HG03521 (cell line): ENCODE measurements at regions not wholly inside any gene's neighbourhood (a gene's known extent, or its start where the extent isn't known, plus 50 kb on each side); places are given as distances from the start of the nearest gene placed in this dataset.

ENCODE experiments used
- ATAC-seq: cut with Tn5 transposase; IDR thresholded peaks from one replicate; pipeline ENCODE4 v1.9.1; 2021; ENCODE audit warnings: mild to moderate bottlenecking, moderate library complexity; ENCODE audit not compliant: unreplicated experiment

DNA sequence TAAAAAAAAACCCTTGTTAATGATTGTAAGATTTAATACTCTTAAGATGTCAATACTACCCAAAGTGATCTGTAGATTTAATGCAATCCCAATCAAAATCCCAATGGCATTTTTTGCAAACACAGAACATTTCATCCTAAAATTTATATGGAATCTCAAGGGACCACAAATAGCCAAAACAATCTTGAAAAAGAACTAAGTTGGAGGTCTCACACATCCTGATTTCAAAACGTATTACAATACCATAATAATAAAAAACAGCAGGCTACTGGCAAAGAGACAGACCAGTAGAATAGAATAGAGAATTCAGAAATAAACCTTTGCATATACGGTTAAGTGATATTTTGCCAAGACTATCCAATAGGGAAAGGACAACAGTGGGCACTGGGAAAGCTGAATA lies 331.9 kb upstream of the JARID2 start:
- no peak for ATAC-seq

DNA sequence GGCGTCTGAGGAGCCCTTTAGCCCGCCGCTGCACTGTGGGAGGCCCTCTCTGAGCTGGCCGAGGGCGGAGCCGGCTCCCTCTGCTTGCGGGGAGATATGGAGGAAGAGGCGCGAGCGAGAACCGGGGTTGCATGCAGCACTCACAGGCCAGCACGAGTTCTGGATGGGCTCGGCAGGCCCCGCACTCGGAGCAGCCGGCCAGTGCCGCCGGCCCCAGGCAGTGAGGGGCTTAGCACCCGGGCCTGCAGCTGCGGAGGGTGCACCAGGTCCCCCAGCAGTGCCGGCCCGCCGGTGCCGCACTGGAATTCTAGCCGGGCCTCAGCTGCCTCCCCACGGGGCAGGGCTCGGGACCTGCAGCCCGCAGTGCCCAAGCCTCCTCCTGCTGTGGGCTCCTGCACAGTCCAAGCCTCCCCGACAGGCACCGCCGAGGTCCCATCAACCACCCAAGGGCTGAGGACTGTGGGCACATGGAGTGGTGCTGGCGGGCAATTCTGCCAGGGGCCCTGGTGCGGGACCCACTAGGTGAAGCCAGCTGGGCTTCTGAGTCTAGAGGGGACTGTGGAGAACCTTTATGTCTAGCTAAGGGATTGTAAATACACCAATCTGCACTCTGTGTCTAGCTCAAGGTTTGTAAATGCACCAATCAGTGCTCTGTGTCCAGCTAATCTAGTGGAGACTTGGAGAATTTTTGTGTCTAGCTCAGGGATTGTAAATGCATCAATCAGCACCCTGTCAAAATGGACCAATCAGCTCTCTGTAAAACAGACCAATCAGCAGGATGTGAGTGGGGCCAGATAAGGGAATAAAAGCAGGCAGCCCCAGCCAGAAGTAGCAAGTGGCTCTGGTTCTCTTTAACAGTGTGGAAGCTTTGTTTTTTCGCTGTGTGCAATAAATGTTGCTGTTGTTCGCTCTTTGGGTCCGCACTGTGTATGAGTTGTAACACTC lies 329.7 kb upstream of the JARID2 start:
- ATAC-seq = no peak

DNA sequence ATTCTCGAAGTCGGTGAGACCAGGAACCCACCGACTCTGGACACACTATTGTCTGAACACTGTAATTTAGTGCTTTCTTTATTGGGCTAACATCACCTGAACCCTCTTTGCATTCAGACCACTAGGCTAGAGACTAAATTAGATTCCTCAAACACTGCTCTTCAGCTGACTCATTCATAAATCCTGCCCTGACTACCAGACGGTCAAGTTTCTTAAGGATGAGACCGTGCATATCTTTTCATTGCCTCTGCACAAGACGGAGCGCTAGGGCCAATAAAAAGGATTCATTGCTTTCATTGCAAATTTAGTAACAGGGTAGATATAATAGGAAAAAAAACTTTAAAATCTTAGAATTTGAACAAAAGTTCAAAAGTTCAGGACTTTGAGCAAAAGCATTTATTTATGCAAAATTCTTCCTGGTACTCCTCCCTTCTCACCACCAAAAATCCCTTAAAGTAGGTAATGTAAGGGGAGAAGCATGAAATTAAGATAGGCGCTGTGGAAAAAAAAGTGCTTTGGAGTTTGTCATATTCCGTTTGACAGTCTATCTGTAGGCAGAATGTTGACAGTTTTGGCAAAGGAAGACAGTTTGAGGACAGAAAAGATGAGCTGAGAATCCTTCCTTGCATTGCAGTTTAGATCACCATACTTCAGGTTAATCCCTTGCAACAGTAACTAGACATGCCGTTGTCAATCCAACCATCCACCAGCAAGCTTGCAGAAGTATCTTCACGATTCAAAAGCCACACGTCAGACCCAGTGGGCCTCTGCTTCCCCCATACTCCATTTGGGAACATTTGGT lies 328.6 kb upstream of the JARID2 start:
- ATAC-seq = no peak

DNA sequence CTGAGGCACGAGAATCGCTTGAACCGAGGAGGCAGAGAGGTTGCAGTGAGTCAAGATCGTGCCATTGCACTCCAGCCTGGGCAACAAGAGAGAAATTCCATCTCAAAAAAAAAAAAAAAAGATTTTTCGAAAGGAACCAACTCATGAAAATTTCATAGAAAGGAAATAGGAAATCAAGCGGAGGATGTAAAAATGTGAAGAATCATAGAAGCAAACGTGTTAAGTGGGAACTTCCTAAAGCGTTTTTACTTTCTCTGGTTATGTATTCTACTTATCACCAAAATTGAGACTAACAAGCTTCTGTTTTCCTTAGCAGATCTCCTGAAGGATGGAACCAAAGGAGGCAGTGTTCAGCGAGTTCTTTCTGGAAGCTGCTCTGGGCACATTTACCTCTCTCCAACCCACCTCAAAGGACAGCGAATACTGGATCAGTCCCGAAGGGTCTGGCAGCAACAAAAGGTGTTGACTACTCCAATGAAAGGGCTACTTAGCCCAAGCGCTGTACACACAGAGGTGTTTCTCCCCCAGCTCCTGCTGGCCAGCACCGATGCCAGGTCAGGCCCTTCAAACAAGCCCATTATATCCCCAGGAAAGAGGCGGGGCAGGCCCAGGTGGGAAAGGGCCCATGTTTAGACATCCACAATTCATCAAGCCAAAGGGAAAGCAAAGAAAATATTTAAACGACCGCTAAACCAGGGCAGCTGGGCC lies 327.5 kb upstream of the JARID2 start:
- no peak for ATAC-seq

DNA sequence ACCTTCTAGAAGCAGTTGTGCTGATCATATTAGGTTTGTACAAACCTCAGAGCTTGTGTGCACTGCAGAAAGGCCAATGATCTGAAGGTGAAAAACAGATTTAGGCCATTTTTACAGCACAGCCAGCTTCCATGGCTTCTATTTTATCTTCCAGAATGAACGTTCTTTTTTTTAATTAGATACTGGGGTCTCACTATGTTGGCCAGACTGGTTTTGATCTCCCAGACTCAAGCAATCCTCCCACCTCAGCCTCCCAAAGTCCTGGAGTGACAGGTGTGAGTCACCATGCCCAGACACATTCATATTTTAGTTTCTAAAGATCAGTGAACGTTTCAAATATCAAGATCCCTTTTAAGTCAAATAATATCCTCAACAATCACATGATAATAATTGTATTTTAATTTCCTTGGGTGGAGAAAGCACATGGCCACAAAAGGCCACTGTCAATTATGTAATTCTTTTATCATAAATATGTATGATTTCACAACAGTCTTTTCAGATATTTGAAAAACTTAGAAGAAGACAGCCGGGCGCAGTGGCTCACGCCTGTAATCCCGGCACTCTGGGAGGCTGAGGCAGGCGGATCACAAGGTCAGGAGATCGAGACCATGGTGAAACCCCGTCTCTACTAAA lies 326.7 kb upstream of the JARID2 start:
- ATAC-seq = no peak

DNA sequence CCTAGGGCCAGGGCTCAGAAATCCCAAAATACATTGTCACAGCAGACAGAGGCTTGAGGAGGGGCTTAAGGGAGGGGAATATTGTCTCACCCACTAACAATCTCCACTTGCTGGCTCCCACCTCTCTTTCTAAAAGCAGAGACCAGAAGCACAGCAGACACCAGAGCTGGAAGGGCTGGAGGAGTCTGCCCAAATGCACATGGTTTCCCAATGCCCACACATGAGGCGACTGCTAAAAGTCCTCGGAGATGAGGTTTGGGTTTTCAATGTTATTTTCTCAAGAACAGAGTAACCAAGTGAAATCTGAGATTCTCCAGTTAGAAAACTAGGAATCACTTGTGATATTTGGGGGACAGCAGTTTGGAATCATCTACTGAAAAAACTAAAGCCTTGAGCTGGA lies 325.6 kb upstream of the JARID2 start:
- no peak for ATAC-seq

DNA sequence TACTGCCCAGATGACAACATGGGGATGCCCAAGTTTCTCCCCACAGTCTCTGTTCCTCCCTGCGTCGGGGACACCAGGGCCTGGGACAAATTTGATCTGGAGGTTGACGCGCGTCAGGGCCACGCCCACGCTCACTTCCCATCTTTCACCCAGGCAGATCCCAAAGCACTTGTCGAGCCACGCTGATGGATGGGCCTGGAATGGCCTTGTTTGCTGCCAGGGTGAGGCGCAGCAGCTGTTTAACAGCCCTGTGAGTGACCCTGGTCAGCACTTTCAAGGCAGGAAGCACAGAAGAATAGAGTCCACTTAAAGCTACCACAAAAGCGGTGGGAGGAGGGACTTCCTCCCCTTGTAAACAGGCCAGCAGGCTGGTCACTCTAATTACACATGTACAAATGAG lies 324.7 kb upstream of the JARID2 start:
- ATAC-seq = no peak

DNA sequence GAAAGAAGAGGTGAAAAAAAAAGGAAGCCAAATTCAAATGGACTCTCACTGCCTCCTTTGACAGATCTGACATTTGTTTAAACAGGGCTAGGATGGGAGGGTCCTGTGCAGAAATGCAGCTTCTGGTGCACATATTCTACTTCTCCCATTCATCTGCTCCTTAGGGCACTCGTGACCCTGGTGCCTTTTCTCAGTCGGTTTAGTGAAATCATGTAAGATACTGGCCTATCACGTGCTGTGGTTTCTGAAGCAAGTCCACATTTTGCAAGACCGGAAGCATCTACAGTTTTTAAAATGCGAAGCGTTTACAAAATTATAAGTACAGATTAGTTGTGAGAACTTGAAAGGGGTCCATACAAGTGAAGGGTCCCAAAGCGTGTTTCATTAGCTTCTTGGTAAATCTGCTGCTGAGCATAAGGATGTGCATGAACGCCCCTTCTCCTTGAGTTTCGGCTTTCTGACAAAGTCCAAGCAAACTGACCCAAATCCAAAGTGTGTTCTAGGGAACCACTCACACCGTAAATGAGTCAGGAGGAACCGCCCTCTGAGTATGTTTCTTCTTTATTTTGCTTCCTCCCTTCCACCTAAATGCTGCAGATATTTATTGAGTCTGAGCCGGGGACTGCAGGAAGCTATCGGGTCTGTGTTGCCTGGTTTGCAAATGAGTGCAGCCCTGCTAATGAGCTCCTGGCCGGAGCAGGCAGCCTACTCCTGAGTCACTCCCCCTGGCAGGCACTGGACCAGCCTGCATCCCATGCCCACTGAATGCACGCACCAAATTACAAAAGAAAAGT lies 323.8 kb upstream of the JARID2 start:
- no peak for ATAC-seq

DNA sequence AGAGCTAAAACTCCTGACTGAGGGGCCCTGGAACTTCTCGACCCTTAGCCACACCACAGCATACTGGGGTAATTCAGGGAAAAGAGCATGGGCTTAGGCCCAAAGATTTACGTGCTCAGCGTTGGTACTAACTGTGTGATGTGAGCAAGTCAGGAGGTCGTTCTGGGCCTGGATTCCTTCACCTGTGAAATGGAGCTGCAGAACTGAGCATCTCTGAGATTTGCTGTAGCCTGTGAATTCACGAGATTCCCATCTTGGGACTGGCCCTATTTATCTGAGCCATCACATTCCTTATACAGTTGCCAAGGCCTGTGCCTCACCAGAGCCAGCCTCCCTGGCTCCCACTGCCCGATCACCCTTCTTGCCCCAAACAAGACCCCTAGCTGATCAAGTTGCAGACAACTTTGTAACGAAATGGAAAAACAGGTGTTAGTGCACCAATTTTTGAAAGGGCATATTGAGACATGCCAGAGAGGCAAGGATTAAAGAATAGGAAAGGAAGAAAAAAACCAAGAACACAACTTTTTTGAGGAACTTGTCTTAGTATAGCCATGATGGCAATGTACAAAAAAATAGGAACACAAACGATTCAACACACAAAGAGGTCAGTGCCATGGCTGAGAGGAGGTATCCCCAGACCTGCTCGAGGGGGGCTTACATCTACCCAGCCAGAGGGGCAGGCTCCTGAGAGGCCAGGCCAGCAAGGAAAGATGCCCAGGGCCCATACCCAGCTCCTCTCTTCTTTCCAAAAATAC lies 323.0 kb upstream of the JARID2 start:
- ATAC-seq = no peak

DNA sequence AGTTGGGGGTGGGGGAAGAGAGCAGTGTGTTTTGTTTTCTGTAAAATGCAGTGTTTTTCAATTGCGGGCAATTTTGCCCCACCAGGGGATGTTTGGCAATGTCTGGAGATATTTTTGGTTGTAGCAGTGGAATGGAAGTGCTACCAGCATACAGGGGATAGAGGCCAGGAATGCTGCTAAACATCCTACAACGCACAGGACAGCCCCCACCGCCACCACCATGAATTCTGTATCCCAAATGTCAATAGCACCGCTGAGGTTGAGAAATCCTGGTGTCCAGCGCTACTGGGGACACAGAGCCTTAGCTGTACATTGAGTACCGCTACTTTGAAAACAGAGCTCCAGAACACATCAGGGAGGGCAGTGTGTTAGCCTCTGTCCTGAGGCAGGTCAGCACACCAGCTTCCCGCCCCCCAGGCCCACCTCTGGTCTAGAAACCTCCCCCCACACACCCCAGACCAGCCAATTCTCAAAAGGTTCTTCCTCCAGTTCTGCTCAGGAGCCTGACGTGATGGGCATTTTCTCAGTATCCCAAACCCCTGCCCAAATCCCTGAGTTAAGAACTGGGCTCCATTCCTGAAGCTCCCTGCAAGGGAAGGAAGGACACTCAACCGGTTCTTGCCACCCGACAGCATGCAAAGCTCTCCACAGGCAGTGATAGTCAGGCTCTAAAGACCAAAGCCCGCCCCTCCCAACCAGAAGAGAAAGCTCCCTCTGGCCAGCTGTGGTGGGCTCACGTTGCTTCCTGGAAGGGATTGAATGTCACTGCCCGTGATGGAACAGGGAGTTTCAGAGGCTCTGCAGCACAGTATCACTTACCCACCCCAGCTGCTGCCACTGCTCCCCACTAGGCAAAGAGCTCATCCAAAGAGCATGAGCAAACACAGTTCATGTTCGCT lies 321.5 kb upstream of the JARID2 start:
- ATAC-seq = no peak

DNA sequence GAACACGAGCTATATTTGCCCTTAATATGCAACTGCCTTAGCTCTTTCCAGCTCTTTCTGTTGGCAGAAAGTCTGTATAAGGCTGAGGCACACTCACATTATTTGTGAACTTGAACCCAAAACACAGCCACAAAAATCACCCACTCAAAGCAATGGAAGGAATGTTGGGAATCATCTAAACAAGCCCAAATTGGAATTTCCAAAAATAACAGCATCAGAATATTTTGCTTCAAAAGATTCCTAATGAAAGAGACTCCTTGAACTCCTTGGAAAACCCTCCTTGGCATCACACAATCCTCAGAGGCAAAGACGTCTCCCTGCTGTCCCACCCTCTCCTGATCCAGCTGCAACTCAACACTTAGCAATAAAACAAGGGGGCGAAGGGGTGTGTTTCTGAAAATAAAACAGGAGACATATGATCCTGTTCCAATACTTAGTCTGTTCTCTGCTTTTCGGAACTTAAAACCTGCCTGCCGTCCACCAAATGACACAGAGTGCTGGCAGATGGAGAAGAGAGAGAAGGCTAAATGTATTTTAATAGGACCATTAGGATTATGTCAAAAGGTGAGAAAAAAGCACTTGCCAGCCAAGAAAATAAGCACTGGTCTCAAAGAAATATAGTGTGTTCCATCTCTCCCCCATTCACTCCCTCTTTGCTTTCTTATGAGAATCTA lies 320.7 kb upstream of the JARID2 start:
- no peak for ATAC-seq

DNA sequence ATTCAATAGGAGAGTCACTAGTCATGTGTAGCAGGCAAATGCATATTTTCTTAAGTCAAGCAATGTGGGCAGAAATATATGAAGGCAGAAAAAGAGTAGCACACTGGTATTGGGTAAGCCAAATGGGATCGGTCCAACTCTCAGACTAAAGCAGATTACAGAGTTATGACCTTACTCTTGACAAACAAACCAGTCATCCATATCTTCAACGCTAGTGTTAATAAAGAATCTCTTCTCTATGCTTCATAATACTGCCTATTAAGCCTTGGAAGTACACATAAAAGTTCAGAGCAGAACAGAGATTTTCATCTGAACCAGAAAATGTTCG lies 320.2 kb upstream of the JARID2 start:
- ATAC-seq = no peak

DNA sequence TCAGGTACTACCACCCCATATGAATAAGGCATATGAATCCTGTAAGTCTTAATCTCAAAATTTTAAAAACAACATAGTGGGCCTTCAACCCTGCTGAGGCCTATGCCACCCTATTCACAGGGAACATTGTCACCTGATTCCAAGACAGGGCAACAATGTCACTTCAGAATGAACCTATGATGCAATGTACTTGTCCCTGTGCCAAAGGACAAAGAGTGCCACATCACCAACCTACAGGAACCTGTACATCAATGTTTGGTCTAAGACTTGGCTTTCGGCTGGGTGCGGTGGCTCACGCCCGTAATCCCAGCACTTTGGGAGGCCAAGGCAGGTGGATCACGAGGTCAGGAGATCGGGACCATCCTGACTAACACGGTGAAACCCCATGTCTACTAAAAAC lies 318.5 kb upstream of the JARID2 start:
- no peak for ATAC-seq

DNA sequence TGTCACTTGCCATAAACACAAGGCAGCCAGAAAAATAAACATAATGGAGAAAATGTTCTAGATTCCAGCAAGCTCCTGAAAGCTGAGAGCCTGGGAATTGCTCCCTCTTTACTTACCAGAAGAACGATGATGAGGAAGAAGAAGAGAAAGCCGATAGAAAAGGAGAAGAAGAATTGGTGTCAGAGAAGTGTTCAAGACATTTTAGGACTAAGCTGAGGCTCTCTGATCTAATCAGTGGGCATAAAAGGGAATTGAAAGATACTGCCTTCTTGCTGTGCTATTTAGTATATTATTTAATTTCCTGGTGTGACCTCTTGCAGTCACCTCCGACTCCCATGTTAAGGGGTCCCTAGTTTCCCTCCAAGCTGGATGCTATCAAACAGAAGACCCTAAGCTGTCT lies 316.6 kb upstream of the JARID2 start:
- ATAC-seq = no peak

DNA sequence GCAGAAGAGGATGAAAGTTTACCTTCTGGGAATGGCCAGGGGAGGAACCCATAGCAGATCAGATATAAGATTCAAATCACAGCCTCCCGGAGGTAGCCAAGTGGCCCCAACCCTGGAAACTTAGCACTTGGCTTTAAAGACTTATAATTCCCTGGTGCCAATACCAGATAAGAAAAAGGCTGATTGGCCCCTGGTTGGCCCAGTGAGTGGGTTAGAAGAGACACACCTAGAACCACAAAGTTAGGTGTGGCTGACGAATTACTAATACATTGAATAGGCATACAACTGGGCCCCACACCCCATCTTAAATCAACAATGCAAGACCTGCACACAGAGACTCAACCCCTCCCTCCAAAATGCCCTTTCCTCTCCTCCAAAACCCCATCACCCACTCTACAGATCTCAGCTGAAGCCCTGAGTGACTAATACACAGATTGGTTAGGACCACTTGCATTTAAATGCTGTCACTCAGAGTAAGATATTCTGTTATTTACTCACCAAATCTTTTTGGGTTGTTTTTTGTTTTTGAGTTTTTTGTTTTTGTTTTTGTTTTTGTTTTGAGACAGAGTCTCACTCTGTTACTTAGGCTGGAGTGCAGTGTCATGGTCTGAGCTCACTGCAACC lies 315.4 kb upstream of the JARID2 start:
- no peak for ATAC-seq

DNA sequence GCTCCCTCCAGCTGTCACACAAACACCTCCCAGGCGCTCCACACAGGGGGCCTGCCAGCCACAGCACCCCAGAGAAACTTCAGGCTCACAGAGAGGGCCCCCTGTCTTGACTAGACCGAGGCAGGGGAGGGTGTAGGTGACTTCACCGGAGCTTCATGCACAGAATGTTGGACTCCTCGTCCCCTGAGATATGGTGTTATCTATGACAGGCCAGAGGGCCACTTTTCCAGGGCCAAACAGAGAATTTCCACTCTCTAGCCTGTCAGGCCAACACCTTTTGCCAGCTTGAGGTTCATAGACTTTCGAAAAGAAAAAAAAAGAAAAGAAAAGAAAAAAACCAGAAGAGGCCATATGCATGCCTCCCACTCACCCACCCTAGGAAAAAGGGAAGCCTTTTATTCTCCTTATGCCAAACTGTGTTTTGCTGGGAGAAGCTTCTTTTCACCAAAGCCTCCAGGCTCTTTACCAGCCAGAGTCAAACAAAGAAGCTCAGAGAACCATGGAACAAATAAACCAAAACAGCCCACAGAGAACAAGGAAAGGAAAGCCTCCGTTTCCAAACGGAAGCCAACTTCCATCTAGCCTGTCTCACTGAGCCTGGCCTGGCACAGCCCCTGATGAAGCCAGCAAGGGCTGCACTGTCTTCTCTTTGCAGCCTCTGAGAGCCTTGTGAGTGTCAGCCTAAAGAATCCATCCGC lies 313.2 kb upstream of the JARID2 start:
- ATAC-seq = no peak

DNA sequence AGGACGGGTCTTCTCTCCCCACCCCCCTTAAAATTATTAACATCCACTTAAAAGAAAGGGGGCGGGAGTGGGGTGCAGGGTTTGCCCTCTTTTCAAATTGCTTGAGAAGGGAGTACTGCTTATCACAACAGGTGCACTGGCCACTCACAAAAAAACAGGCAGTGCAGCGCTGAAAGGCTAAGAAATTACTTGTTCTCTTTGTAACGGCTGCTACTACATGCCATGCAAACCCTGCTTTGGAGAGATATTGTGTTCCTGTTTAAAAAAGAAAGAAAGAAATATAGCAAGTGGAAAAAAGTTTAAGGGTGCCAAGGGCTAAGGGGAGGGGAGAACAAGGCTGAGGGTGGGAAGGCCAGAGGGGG lies 312.7 kb upstream of the JARID2 start:
- ATAC-seq = no peak
